Heart right ventricle (tissue), 16 donors: ENCODE measurements at regions not wholly inside any gene's neighbourhood (a gene's known extent, or its start where the extent isn't known, plus 50 kb on each side); places are given as distances from the start of the nearest gene placed in this dataset.

ENCODE experiments used
- ATAC-seq, 8 donors: fragments of 200-7000 bp; cut with Tn5 transposase; one replicate each; pipeline ENCODE4 v1.9.1; 2020; ENCODE audit warnings: mild to moderate bottlenecking in 8 of 8, moderate library complexity in 8 of 8, moderate number of reproducible peaks in 1 of 8
- DNase-seq, 2 donors: peaks; one replicate each; pipeline ENCODE4 v3.0.0-alpha.2; 2020
- H3K27ac ChIP-seq, 10 donors: fragments of 200-600 bp; sonication (generic) in 2 of 10; one replicate each; pipeline versions ENCODE4 v1.5.0 to v1.8.0; 2020 to 2022; ENCODE audit warnings: mild to moderate bottlenecking in 3 of 10
- H3K27me3 ChIP-seq, 7 donors: fragments of 200-600 bp; one replicate each; pipeline ENCODE4 v1.8.0; 2021 to 2022; ENCODE audit warnings: mild to moderate bottlenecking in 2 of 7
- H3K36me3 ChIP-seq, 9 donors: fragments of 200-600 bp; sonication (generic) in 1 of 9; one replicate each; pipeline versions ENCODE4 v1.5.0 to v1.8.0; 2020 to 2022; ENCODE audit warnings: mild to moderate bottlenecking in 2 of 9
- H3K4me1 ChIP-seq, 9 donors: fragments of 200-600 bp; sonication (generic) in 1 of 9; one replicate each; pipeline versions ENCODE4 v1.5.0 to v1.8.0; 2020 to 2022; ENCODE audit warnings: mild to moderate bottlenecking in 4 of 9
- H3K4me3 ChIP-seq, 10 donors: fragments of 200-600 bp; sonication (generic) in 2 of 10; one replicate each; pipeline versions ENCODE4 v1.5.0 to v1.8.0; 2020 to 2022; ENCODE audit warnings: mild to moderate bottlenecking in 7 of 10, moderate library complexity in 2 of 10
- H3K9me3 ChIP-seq, 11 donors: fragments of 200-600 bp in 10 of 11; sonication (generic) in 2 of 11; one replicate each; pipeline versions ENCODE4 v1.5.0 to v1.8.0; 2013 to 2022; ENCODE audit warnings: mild to moderate bottlenecking in 2 of 11, control low read depth in 1 of 11, moderate library complexity in 1 of 11
- CTCF ChIP-seq, 9 donors: fragments of 200-600 bp; sonication (generic) in 2 of 9; IDR thresholded peaks; one replicate each; pipeline versions ENCODE4 v1.5.0 to v1.8.0; 2021 to 2022; ENCODE audit warnings: antibody characterized with exemption in 9 of 9, mild to moderate bottlenecking in 5 of 9, moderate library complexity in 1 of 9
- WGBS, 2 donors: extraction: QIAGEN DNeasy Blood & Tissue Kit; methylation state at CpG; one replicate each; pipeline ENCODE4 v1.1.7; 2013; ENCODE audit warnings: inconsistent platforms in 1 of 2; 5-methylcytosine and 5-hydroxymethylcytosine counted together
- intact Hi-C, 10 donors: fragments of 100-400 bp; cut with DNase I; formaldehyde crosslinking; loops; one replicate each; pipeline versions ENCODE4 v1.11.1 to v1.14.2; 2022
- donor health status: Arrhythmogenic right ventricular cardiomyopathy.
- donor health status: ischemic (EF 13 %, LVEDD 7.1; RV severe dilation, severe dysfunction).
- donor health status: healthy with polysubstance abuse.
- donor health status: DM: no; HTN: yes; CAD: no.
- donor health status: DM: no; HTN: no; CAD: no.
- donor health status: ischemic (EF 25% LVEDD 6.9; RV normal size, moderate dysfunction).
- donor health status: ischemic (EF 25% LVEDD 5.7; RV mildly dilated, moderate dysfunction).
- donor health status: healthy.
- donor health status: DM: yes; HTN: yes; CAD: no.
- donor health status: Ischemic cardiomyopathy.
- donor health status: ischemic (EF 35%, LVEDD 5.7; RV mildly dilated, moderate dysfunction).
- donor health status: nonischemic (EF 11% LVEDD 7.7; RV severe dilation, severe dysfunction).
- donor health status: DM: yes; HTN: yes; CAD: no.
- donor health status: PGD.
- donor health status: ischemic (EF 29% LVEDD 5.4; RV normal size, mild dysfunction).
- donor health status: nonischemic (EF 23%, LVEDD 6.1; RV moderate dilation, normal function).

- no peak overlapping the region for H3K27ac ChIP-seq
- no peak for ATAC-seq
- 73 to 76% methylated on average over 4 of the region's 4 CpGs for WGBS, 2 donors
- H3K4me1 ChIP-seq, result no peaks in the 10 kb centered on the region
- H3K4me3 ChIP-seq, result no peak overlapping the region
- intact Hi-C loops, result no loop called here
- no peak for DNase-seq
- H3K9me3 ChIP-seq, result no peaks in the 10 kb centered on the region
- H3K27me3 ChIP-seq, result no peaks in the 10 kb centered on the region
- H3K36me3 ChIP-seq, result no peaks in the 10 kb centered on the region
- TF ChIP-seq CTCF (IDR thresholded peaks at IDR 0.05), result no peak
Measured at GRCh38 chr11:91630916-91631673, 593.5 kb upstream of the FAT3 start.

- Histone ChIP-seq H3K36me3 (no peaks in the 10 kb centered on the region), H3K9me3 (peaks cover 0 to 7% (median 0%) of the 10 kb centered on the region in 11 donors), H3K27ac (no peak overlapping the region), H3K4me1 (no peaks in the 10 kb centered on the region), H3K27me3 (no peaks in the 10 kb centered on the region), H3K4me3 (no peak overlapping the region)
- intact Hi-C loops, result no loop called here
- no peak for TF ChIP-seq CTCF (IDR thresholded peaks at IDR 0.05)
- WGBS, 2 donors, result 38 to 46% methylated on average over 1 of the region's 1 CpG
- no peak for DNase-seq
- no peak for ATAC-seq
Measured at GRCh38 chr11:91625495-91625894, 599.1 kb upstream of the FAT3 start.

GRCh38 chr11:91624021-91624420 lies 600.6 kb upstream of the FAT3 start:
- no peak for ATAC-seq
- H3K4me1 ChIP-seq, result no peaks in the 10 kb centered on the region
- no peaks in the 10 kb centered on the region for H3K27me3 ChIP-seq
- H3K36me3 ChIP-seq, result no peaks in the 10 kb centered on the region
- no peak for TF ChIP-seq CTCF (IDR thresholded peaks at IDR 0.05)
- no peak for DNase-seq
- WGBS, 2 donors, result 85 to 92% methylated on average over 5 of the region's 5 CpGs
- intact Hi-C loops, result no loop called here
- no peak overlapping the region for H3K27ac ChIP-seq
- no peak overlapping the region for H3K4me3 ChIP-seq
- peaks cover 0 to 7% (median 0%) of the 10 kb centered on the region in 11 donors for H3K9me3 ChIP-seq

- H3K27me3 ChIP-seq, result no peaks in the 10 kb centered on the region
- no peaks in the 10 kb centered on the region for H3K9me3 ChIP-seq
- TF ChIP-seq CTCF (IDR thresholded peaks at IDR 0.05), result no peak
- no peak overlapping the region for H3K27ac ChIP-seq
- H3K4me3 ChIP-seq, result no peak overlapping the region
- 59 to 61% methylated on average over 3 of the region's 3 CpGs for WGBS, 2 donors
- ATAC-seq (no peak), DNase-seq (no peak)
- no peaks in the 10 kb centered on the region for H3K4me1 ChIP-seq
- intact Hi-C loops, result loop anchor here in 1 of 10 donors (10.0 kb wide), 1 partner anchor 64 kb away; no protein-coding TSS in a partner anchor
- H3K36me3 ChIP-seq, result no peaks in the 10 kb centered on the region
Measured at GRCh38 chr11:91608677-91609076, 615.9 kb upstream of the FAT3 start.
